AG08395 (cell line): ENCODE measurements at regions not wholly inside any gene's neighbourhood (a gene's known extent, or its start where the extent isn't known, plus 50 kb on each side); places are given as distances from the start of the nearest gene placed in this dataset.
"Not testable (repeated sequence)": the region's sequence is repeated elsewhere in the genome, so short reads cannot be mapped to it uniquely, and the experiment has no call there.

Experiments used
- DNase-seq: peaks from one replicate; pipeline ENCODE4 v3.0.0; 2012; ENCODE audit warnings: mixed read lengths, low spot score

DNA sequence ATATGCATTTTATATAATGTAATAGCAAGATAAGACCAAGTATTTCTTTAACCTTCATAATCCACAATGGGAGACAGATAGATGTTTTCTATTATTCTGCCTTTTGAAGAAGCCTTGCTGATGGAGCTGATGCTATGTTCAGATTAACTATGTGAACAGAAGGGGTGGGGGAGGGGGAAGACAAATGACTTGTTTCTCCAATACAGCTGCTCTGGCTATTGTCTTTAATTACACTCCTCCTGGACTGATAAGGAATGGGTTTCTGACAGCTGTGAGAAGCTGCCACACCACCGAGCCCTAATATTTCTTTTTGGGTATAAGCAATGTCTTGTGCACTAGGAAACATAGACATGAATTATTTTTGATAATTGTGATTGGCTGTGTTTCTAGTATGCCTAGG is 62.0 kb downstream of the CAVIN4 start:
- DNase-seq, result no peak

DNA sequence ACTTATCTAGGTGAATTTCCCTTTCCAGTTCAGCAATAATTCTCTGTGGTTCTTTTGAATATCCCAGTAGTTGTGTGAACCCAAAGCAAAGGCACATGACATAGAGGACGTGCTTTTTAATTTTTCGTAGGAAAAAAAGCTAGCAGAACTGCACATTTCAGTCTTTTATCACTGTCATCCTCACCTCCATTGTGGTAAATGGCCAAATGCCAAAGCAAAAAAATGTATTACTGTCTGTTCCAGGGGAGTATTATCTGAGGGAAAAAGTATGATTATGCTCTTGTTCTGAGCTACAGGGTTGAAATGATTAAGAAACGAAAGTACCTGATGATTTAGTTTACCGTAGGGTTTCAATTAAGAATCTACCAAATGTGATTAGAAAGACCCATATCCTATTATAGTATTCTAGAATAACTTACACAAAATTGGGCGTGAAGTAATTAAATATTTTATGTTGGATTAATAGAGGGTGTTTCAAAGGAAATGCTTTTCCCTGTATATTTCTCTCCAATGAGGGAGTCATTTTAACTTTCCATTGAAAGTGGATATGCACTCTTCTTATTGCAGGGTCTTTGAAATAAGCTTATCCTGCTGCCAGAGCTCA is 62.7 kb downstream of the CAVIN4 start:
- no peak for DNase-seq

DNA sequence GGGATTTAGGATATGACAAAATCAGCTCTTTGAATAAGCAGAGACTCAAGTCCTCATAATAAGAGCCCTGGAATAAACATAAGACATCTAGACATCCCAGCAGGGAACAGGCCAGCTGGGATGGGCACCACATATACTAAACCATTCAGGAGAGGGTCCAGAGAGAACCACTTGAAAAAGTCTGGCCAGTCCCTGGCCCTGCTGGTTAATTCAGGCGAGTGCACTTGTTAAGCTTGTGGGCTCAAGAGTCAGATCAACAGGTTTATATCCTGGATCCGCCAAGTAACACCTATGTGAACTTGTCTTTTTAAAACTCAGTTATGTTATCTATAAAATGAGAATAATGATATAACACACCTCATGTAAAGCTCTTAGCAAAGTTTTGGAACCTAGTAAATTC is 63.3 kb downstream of the CAVIN4 start:
- no peak for DNase-seq

DNA sequence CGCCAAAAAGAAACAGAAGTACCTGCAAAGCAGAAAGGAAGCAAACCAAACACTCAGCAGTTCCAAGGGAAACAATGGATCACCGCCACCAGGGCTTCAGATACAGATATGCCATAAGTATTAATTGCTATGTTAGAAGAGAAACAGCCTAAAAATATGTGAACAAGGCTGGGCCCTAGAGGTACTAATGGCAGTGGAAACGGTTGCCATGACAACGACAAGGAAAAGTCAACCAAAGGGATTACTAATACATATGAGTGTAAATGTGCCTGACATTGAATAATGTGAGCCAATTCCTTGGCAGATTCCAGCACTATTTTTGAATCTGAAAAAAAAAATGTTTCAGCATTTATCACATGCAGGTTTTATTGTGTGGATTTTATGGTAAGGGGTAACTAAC is 75.0 kb downstream of the CAVIN4 start:
- no peak for DNase-seq

DNA sequence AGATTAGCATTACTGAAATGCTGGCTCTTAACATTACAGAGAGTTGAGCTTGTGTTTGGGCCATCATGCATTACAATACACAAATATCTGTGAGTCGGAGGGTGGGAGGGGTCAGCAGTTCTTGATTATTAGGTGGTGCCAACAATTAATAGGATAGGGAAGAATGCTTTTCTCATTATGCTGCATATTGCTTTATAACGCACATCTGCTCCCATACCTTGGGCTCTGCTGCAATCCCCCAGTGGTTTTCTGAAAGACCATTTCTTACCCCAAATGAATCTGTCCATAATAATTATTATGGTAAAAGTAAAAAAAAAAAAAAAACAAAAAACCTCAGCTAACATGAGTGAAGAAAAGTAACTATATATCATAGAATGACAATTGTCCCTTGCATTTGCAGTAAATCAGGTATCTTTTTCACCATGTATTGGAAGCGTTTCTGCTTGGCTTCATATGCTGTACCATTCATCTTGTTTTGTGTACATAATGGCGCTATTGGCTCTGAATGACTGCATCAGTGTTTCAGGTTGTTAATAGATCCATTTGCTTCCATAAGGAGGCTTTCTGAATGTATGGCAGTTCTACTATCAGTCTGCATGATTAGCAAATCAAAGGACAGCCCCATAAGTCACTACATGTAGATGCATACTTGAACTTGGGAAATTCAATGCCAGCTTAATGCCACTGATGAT is 75.9 kb downstream of the CAVIN4 start:
- no peak for DNase-seq

DNA sequence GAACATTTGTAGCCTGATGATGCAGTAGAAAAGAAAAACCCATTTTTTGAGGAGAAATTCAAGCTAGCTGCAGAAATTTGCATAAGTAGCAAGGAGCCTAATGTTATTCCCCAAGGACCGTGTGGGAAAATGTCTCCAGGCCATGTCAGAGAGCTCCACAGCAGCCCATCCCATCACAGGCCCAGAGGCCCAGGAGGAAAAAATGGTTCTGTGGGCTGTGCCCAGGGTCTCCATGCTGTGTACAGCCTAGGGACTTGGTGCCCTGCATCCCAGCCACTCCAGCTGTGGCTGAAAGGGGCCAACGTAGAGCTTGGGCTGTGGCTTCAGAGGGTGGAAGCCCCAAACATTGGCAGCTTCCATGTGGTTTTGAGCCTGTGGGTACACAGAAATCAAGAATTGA is 79.0 kb downstream of the CAVIN4 start:
- not testable (repeated sequence) for DNase-seq

DNA sequence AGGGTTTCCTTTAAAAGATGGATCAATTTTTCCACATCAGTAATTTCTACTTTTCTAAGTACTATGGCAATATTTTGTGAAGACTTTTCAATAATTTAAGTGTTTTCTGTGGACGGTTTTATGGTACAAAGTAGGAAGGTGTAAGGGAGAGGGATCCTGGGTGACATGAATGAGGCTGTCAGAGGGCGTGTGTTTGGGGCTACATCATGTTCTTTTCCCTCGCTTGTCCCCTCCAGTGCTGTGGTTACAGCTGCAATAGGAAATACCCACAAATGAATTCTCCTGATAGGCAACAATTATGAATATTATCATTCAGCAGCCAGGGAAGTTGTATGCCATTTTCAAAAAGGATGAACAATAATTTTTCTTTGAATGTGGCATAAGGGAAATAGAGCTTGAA is 83.8 kb downstream of the CAVIN4 start:
- DNase-seq, result no peak

DNA sequence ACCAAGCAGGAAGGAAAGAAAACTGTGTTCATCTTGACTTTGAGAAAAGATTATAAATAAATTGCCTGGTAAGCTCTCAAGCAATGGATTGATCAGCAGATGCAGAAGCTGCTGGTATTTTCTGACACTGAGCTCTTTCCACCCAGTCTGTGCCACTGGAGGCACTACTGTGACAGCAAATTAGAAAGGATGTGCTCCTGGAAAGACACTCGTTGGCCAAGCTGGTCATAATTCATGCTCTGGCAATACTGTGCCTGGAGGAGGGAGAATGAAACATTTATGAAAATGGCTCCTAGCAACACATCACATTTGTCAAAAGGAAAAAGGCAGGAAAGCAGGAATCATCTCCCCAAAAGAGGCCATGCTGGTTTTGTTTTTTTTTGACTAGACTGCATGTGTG is 84.2 kb downstream of the CAVIN4 start:
- no peak for DNase-seq

DNA sequence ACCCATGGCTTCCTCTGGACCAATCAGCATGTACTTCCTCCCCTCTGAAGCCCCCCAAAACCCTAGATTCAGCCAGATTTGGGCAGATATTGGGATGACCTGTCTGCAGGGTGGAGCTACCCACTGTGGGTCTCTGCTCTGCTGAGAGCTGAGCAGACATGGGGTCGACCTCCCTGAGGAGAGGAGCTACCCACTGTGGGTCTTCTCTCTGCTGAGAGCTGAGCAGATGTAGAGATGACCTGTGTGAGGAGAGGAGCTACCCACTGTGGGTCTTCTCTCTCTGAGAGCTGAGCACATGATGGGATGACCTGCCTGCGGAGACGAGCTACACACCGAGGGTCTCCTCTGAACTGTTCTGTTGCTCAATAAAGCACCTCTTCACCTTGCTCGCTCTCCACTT is 89.6 kb downstream of the CAVIN4 start:
- no peak for DNase-seq

DNA sequence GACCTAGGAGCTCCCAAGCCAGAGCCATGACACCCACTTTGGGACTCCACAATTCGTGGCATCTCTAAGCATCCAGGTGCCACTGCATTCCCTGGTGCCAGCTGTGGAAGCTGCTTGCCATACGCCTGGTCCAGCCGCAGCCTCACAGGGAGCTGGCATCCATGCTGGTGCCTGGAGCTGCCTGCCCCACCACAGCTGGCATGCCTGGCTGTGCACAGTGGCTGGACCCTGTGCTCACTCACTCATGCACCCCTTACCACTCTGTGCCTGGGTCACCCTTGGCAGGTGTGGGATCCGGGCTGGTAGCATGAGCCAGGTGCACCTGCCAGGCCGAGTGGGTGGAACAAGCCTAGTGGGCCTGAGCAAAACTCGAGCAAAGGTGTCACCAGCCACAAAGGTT is 90.1 kb downstream of the CAVIN4 start:
- DNase-seq, result no peak

DNA sequence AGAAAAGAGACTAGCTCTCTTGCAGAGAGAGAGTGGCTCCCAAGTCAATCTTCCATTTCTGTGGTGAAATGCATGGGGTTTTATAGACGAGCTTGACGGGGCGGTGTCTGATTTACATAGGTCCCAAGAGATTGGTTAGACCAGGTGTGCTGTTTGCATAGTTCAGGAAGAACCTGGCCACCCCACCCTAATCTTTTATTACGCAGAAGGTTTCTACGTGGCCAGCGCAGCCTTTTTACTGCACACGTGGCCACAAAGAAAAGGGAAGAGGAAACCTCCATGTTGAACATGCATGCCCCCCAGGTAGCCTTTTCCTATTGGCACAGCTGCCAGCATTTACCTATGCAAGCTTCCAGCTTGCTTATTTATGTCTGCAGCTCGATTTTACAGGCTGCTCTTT is 92.1 kb downstream of the CAVIN4 start:
- no peak for DNase-seq

DNA sequence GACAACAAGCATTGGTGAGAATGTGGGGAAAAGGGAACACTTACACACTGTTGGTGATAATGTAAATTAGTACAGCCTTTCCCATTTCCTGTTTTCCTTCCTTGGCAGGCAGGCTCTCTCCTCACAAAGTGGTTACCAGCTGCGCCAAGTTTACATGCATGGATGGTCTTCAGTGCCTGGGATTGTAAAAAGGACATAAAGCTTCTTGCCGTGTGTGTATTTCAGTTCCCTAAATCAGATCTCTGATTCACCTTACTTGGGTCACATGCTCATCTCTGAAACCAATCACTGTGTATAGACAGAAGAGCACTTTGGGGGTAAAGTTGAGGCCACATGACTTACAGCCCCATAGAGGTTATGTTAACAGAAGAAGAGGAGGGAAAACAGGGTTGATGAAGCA is 92.8 kb downstream of the CAVIN4 start:
- no peak for DNase-seq

DNA sequence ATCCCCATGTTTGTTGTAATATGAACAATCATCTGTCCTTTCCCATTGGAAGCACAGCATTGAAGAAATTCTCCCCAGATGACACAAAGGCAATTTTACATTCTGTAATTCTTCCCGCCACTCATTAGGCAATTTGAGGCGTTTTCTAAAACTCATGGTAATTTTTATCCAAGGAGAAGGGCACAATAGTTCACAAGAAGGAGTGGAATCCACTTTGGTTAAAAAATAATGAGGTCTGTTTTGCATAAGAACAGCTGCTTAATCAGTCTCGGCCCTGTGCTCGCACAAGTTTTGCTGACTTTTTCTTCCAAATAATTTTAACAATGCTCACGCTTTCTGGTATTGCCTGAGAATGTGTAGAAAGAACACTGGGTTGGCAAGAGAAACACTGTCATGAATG is 94.0 kb downstream of the CAVIN4 start:
- no peak for DNase-seq

DNA sequence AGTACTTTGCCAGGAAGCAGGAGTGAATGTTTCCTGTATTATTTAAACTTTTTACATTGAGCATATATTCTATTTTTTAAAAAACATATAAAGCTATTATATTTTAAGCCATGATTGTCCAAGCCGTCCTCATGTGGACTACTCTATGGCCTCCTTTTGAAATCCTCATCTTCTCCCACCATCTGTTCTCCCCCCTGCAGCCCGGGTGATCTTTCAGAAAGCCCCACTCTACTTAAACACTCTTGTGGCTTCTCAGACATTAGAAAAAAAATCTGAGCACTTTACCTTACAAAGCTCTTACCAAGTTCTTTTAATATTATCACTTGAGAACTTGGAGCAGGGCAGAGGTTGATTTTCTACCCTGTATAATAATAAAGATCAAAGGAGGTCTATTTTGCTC is 95.4 kb downstream of the CAVIN4 start:
- no peak for DNase-seq

DNA sequence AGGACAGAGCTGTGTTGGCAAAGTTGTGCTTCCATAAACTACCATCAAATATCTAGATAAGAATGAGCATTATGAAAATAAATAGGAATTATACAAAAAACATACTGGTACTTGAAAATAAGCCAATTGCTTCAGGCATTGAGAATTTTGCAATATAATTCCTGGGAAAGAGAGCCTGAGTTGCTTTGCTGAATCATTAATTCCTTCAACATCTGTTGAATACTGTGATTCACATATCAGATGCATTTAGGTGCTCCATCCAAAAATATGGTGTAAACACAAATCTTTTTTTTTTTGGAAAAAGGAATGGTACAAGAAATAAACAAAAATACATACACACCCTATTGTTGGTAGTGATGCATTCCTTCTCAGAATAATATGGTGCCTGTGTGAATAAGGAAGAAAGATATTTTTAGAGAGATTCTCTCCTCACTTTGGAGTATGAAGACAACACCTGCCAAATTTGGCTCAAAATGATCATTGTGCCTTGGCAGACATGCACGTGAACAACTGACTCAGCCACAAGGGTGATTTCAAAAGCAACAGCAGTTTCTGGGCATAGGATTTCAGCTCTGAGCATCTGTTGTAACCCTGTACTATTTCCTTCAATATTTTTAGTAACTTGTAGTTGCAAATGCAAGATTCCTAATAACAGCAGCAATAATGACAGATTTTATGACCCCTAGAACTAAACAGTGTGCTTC is 96.7 kb downstream of the CAVIN4 start:
- no peak for DNase-seq

DNA sequence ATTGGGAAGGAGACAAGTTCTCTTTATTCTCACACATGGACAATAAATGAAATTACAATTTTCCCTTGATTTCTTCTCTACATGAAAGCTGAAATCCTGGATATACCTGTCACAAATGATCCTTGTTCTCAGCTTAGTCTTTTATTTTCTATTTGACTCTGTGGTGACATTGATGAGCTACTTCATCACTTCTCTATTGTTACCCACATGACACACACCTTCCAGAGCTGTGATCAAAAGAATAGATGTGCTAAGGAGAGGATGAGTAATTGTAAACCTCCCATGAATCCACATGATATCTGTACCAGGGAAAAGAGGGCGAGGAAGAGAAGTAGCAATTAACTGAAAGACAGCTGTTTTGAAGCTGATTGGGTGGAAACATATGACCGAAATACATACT is 102.0 kb downstream of the CAVIN4 start:
- no peak for DNase-seq

DNA sequence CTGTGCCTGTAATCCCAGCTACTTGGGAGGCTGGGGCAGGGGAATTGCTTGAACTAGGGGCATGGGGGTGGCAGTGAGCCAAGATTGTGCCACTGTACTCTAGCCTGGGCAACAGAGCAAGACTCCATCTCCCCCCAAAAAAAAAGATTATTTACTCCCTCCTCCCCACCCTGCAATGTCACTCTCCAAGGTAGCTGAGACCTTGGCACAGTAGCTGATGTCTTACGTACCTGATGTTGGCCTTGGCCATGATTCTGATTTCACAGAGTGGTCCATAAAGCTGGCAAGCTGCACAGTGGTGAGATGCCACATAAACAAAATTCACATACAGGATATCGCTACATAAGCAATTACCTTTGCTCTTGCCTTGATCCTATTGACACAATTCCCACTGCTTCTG is 108.5 kb downstream of the CAVIN4 start:
- no peak for DNase-seq

DNA sequence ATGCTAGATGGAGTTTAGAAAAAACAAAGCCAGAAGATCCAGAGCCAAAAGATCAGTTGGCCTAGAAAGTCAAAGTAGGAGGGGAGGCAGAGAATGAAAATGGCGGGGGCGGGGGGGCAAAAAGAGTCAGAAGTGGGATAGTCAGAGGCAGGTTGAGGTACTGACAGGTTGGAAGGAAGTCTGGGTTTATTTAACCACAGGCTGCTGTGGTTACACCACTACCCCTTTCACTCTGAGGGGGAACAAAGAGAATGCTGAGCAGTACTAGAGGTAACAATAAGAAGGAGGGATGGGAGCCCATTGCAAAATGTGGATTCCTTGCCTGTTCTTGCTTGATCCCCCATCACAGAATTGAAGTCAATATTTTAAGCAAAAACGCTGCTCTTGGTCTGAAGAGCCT is 111.8 kb downstream of the CAVIN4 start:
- DNase-seq, result no peak

DNA sequence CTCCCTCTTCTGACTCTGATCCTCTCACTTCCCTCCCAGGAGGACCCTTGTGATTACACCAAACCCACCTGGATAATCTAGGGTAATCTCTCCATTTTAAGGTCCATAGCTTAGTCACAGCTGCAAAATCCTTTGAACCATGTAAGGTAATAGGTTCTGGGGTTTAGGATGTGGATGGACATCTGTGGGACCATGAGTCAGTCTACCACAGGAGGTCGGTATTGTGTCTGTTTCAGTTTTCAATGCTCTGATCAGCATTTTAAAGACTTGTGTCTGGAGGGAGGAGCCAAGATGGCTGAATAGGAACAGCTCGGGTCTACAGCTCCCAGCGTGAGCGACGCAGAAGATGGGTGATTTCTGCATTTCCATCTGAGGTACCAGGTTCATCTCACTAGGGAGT is 112.6 kb downstream of the CAVIN4 start:
- DNase-seq, result no peak

DNA sequence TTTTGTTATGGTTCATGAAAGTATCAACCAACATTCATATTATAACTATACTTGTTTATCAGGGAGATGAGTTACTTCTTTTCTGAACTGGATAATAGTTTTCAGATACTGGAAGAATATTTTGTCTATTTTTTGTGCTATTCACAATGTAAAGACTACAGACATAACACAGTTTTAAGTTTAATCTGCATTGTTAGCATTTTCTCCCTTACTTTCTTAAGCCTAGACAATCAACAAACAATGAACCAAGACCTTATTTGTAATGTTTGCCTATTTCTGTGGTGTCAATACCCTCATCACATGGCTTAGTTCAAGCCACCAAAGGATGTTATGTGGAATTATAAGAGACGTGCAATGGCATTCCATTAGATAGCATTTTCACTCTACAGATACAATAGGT is 119.5 kb downstream of the CAVIN4 start:
- no peak for DNase-seq

DNA sequence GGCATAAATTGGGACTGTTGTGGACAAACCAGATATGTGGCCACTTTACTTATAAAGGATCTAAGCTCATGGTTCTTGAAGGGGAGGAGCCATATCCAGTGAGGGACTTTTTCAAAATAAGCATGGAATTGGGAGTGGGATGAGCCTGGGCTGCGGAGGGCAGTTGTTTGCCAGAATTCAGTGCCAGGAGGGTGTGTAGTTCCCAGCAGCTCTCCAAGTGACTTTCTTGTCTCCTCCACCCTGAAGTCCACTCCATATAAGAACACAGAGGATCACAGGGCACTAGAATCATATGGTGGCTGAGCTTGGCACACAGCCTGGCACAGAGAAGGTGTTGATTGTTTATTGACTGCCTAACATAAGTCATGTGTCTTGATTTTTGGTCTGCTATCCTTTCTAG is 121.1 kb downstream of the CAVIN4 start:
- no peak for DNase-seq

DNA sequence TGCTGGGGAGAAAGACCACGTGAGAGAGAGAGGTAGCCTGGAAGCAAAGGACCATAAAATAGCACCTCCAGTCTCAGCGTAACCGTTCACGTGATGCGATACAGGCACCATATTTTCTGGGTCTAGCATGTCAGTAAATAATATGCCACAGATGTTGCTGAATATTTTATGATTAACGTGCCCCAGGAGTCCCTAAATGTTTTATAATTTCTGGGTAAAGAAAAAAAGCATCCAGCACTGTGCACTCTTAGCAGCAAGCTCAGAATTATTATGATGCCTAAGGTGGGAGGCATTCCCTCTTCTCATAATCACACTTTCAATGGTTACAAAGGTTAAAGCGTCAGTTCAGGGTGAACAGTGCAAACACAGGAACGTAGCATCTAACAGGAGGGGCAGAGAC is 121.8 kb downstream of the CAVIN4 start:
- no peak for DNase-seq

DNA sequence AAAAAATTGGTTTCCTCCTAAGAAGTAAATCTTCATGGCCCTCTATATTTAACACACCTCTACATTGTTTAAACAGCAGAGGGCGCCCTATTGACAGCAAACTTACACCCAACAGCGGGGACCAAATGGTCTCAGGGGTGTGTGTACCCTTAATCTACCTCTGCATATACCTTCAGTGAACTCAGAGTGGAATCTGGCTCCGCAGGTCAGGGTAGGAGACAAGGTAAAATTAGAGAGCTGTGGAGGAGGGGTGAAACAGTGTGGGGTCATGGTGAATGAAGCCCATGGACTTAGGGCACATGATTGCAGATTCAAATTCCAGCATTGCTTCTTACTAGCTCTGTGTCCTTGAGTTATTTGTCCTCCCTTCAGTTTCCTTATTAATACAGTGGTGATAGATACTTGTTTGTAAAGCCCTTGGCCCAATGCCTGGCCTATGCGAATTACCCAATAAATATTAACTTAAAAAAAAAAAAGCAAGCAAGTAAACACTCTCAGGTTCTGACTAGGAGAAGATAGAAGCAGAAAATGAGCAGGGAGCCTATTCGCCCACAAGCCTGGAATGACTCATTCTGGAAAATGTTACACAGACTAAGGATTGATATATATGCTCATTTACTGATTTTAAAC is 122.9 kb downstream of the CAVIN4 start:
- no peak for DNase-seq
